ENCODE measurements at regions not wholly inside any gene's neighbourhood (a gene's known extent, or its start where the extent isn't known, plus 50 kb on each side); places are given as distances from the start of the nearest gene placed in this dataset.

DNA sequence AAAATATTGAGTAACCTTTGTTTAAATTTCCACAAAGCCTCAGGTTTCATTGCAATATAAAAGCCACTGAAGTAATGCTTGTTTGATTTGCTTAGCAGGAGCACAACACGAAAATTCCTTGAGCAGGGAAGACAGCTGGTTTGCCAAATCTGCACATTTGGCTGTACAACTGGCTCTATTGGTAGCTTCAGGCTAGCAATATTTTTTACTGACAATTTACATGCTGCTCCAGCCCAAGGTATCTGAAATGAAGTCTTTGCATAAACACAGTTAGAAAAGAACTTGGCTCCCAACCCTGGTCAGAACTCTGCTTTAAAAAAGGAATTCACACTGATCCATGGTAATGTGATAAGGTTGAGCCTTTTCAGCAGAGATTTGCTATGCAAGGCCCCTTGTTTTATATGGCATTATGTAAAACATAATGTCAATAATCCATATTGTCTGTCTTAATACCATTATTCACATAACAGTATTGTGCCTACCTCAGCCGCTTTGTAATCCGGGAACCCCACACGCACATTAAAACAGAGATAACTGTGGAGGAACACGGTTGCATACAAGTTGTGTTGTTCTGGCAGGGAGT lies 55.7 kb upstream of the CHL1 start:
- no peak for DNase-seq

Measured in SHP77 (cell line).